Left lung (tissue), 4 donors: ENCODE measurements at regions not wholly inside any gene's neighbourhood (a gene's known extent, or its start where the extent isn't known, plus 50 kb on each side); places are given as distances from the start of the nearest gene placed in this dataset.
"Not testable (repeated sequence)": the region's sequence is repeated elsewhere in the genome, so short reads cannot be mapped to it uniquely, and the experiment has no call there.

Source experiments
- ATAC-seq: fragments of 200-7000 bp; cut with Tn5 transposase; one replicate; pipeline ENCODE4 v1.9.1; 2020; ENCODE audit warnings: moderate library complexity
- DNase-seq, 4 donors: peaks; one replicate each; pipeline ENCODE4 v3.0.0-alpha.2; 2013 to 2020
- H3K27ac ChIP-seq, 2 donors: fragments of 200-600 bp; sonication (generic) in 1 of 2; one replicate each; pipeline versions ENCODE4 v1.5.0 to v1.8.0; 2020 to 2021
- H3K27me3 ChIP-seq, 2 donors: fragments of 200-600 bp; sonication (generic) in 1 of 2; one replicate each; pipeline versions ENCODE4 v1.5.0 to v1.8.0; 2020 to 2021
- H3K36me3 ChIP-seq, 2 donors: fragments of 200-600 bp; sonication (generic) in 1 of 2; one replicate each; pipeline versions ENCODE4 v1.5.0 to v1.8.0; 2020 to 2021
- H3K4me1 ChIP-seq, 2 donors: fragments of 200-600 bp; one replicate each; pipeline ENCODE4 v1.8.0; 2021
- H3K4me3 ChIP-seq, 2 donors: fragments of 200-600 bp; sonication (generic) in 1 of 2; one replicate each; pipeline versions ENCODE4 v1.5.0 to v1.8.0; 2020 to 2021; ENCODE audit warnings: mild to moderate bottlenecking in 1 of 2
- H3K9me3 ChIP-seq, 2 donors: fragments of 200-600 bp; sonication (generic) in 1 of 2; one replicate each; pipeline versions ENCODE4 v1.5.0 to v1.8.0; 2020 to 2021
- intact Hi-C, 2 donors: fragments of 100-400 bp; cut with DNase I; formaldehyde crosslinking; loops; one replicate each; pipeline versions ENCODE4 v1.11.2 to v1.14.2; 2022
- TF ChIP-seq, protein P1 (sequence below), 2 donors: fragments of 200-600 bp; sonication (generic) in 1 of 2; IDR thresholded peaks; one replicate each; pipeline versions ENCODE4 v1.5.0 to v1.8.0; 2021; ENCODE audit warnings: antibody characterized with exemption in 2 of 2
- donor health status: DM: no; HTN: yes; CAD: no.
- donor health status: DM: no; HTN: no; CAD: no.

DNA sequence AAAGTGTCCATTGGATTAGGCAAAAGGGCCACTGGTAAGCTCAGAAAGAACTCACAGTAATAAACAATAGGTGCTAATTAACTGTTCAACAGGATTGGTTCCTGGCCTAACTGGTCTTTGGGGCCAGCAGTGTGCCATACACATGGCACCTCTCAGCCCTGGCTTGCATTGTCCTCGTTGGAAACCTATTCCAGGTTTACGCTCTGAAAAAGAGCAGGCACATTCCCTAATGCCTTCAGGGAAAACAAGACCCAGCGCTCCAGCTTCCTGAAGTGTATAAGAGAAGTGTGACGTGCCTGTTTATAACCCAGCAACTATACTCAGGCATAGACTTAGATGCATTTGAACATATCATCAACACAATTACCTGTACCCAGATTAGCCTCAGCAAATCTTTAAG is 51.9 kb upstream of the RBM47 start:
- Histone ChIP-seq H3K9me3 (no peaks in the 10 kb centered on the region), H3K27me3 (no peaks in the 10 kb centered on the region), H3K4me3 (no peak overlapping the region), H3K4me1 (peaks cover 0 to 10% of the 10 kb centered on the region in 2 donors), H3K36me3 (no peaks in the 10 kb centered on the region), H3K27ac (no peak overlapping the region)
- DNase-seq (no peak), ATAC-seq (no peak)
- TF ChIP-seq, protein P1, sequence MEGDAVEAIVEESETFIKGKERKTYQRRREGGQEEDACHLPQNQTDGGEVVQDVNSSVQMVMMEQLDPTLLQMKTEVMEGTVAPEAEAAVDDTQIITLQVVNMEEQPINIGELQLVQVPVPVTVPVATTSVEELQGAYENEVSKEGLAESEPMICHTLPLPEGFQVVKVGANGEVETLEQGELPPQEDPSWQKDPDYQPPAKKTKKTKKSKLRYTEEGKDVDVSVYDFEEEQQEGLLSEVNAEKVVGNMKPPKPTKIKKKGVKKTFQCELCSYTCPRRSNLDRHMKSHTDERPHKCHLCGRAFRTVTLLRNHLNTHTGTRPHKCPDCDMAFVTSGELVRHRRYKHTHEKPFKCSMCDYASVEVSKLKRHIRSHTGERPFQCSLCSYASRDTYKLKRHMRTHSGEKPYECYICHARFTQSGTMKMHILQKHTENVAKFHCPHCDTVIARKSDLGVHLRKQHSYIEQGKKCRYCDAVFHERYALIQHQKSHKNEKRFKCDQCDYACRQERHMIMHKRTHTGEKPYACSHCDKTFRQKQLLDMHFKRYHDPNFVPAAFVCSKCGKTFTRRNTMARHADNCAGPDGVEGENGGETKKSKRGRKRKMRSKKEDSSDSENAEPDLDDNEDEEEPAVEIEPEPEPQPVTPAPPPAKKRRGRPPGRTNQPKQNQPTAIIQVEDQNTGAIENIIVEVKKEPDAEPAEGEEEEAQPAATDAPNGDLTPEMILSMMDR (IDR thresholded peaks at IDR 0.05): no peak
- intact Hi-C loops: no loop called here

GRCh38 chr4:40682290-40683101 is 52.8 kb upstream of the RBM47 start:
- peak; percentile 37 for ATAC-seq
- Histone ChIP-seq H3K4me1 (peaks cover 0 to 10% of the 10 kb centered on the region in 2 donors), H3K9me3 (no peaks in the 10 kb centered on the region), H3K27me3 (no peaks in the 10 kb centered on the region), H3K4me3 (no peak overlapping the region), H3K36me3 (no peaks in the 10 kb centered on the region), H3K27ac (no peak overlapping the region)
- TF ChIP-seq, protein P1 (IDR thresholded peaks at IDR 0.05): no peak
- intact Hi-C loops: no loop called here
- no peak for DNase-seq

DNA sequence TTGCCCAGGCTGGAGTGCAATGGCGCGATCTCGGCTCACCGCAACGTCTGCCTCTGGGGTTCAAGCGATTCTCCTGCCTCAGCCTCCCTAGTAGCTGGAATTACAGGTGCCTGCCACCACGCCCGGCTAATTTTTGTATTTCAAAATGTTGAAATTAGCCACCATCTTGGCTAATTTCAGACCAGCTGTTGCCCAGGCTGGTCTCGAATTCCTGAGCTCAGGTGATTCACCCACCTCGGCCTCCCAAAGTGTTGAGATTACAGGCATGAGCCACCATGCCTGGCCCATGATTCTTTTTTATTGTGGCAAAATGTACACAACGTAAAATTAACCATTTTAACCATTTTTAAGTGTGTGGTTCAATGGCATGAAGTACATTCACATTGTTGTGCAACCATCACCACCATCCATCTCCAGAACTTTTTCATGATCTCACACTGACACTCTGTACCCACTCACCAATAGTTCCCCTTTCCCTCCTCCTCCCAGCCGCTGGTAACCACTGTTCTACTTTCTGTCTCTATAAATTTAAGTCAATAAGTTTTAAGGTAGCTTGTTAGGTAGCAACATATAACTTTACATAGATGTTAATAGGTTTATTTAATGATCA is 54.0 kb upstream of the RBM47 start:
- DNase-seq, H3K4me3 ChIP-seq, H3K27ac ChIP-seq, H3K36me3 ChIP-seq, H3K27me3 ChIP-seq, H3K9me3 ChIP-seq, intact Hi-C loops: not testable (repeated sequence)
- peaks cover 0 to 10% of the 10 kb centered on the region in 2 donors for H3K4me1 ChIP-seq
- peak; percentile 65 for ATAC-seq

GRCh38 chr4:40684404-40684803 is 54.7 kb upstream of the RBM47 start:
- H3K4me3 ChIP-seq: no peak overlapping the region
- peaks cover 0 to 10% of the 10 kb centered on the region in 2 donors for H3K4me1 ChIP-seq
- intact Hi-C loops: no loop called here
- H3K36me3 ChIP-seq: no peaks in the 10 kb centered on the region
- no peak overlapping the region for H3K27ac ChIP-seq
- DNase-seq: no peak
- TF ChIP-seq, protein P1 (IDR thresholded peaks at IDR 0.05): no peak
- ATAC-seq: no peak
- H3K27me3 ChIP-seq: no peaks in the 10 kb centered on the region
- H3K9me3 ChIP-seq: no peaks in the 10 kb centered on the region

DNA sequence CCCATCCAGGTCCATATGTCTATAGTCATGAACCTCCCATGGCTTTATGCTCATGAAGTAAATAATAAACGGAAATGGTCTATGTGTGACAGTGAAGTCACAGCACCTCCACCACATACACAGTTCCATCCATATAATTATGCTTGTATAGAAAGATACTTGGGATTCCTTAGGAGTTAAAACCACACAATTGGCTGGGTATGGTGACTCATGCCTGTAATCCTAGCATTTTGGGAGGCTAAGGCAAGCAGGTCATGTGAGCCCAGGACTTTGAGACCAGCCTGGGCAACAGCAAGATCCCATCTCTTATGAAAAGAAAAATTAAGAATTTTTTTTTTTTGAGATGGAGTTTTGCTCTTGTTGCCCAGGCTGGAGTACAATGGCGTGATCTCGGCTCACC is 55.6 kb upstream of the RBM47 start:
- Histone ChIP-seq H3K4me1 (peaks cover 0 to 10% of the 10 kb centered on the region in 2 donors), H3K4me3 (no peak overlapping the region), H3K9me3 (no peaks in the 10 kb centered on the region), H3K27me3 (no peaks in the 10 kb centered on the region), H3K36me3 (no peaks in the 10 kb centered on the region), H3K27ac (no peak overlapping the region)
- intact Hi-C loops: no loop called here
- DNase-seq (no peak), ATAC-seq (no peak)
- TF ChIP-seq, protein P1 (IDR thresholded peaks at IDR 0.05): no peak
